CD4-positive, alpha-beta T cell treated with Interleukin-10 for 1 hour (primary cell): ENCODE measurements at regions not wholly inside any gene's neighbourhood (a gene's known extent, or its start where the extent isn't known, plus 50 kb on each side); places are given as distances from the start of the nearest gene placed in this dataset.

Experiments used
- DNase-seq: peaks from one replicate; pipeline ENCODE4 v3.0.0-alpha.2; 2020

- no peak for DNase-seq
These were observed 170.6 kb upstream of the SERPINE2 start for GRCh38 chr2:224209555-224210285.

DNA sequence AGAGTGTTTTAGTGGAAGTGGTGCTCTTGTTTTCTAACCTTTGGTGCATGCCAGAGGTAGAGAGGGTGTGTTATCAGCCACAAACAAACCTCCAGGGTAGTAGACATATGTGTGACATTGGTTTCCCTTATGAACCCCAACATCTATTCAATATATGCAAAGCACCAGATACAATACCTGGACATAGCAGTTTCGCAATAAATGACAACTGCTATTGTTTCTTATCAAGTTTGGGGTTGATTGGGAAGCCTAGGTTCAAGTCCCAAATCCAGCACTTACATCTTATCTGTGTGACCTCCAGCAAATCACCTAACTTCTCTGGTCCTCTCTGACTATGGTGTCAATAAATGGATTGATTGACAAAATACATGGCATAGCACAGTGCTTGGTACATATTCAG is 169.4 kb upstream of the SERPINE2 start:
- DNase-seq, result no peak

GRCh38 chr2:224208007-224208406 is 168.9 kb upstream of the SERPINE2 start:
- no peak for DNase-seq

- DNase-seq, result no peak
These were observed 167.7 kb upstream of the SERPINE2 start for GRCh38 chr2:224206816-224207215.

DNA sequence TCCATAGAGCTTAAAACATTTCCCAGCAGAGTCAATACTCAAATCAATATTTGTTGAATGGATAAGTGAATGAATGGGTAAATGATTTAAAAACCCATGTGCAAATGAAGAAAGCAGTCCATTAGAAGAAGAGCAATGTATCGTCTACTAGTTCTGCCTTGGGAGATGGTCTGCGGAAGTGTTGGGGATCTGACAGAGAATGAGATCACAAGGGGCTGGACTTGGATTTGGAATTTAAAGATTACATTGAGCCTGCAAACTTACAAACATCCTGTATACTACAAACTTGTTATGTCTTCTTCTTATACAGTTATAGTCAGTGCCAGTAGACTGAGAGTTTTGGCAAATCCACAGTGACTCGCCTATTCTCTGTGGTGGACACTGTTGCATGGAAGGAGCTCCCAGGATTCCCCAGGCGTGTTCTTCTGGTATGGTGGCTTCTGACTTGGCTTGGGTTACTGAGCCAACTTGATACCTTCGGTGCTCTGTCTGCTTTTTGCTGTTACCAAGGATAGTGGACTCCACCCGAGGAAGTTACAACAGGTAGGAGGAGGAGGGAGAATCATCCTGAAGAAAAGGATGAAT is 163.3 kb upstream of the SERPINE2 start:
- DNase-seq, result no peak

GRCh38 chr2:224198436-224198835 is 159.3 kb upstream of the SERPINE2 start:
- no peak for DNase-seq

DNA sequence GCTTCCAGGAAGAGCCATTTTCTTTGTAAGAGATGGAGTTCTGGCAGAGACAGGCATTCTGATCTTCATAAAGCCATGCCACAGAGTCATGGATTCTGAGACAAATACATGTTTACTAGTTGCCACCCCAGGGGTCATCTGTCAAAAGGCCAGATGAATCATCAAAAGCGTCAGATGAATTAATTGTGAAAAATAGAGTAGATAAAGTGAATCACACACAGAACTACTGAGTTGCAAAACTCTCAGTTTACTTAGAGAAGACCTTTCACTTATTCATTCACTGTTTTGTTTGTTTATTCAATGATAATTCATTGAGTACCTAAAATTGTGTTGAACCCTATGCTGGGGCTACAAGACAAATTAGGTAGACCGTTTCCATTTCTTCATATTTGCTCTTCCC is 157.7 kb upstream of the SERPINE2 start:
- DNase-seq, result no peak

DNA sequence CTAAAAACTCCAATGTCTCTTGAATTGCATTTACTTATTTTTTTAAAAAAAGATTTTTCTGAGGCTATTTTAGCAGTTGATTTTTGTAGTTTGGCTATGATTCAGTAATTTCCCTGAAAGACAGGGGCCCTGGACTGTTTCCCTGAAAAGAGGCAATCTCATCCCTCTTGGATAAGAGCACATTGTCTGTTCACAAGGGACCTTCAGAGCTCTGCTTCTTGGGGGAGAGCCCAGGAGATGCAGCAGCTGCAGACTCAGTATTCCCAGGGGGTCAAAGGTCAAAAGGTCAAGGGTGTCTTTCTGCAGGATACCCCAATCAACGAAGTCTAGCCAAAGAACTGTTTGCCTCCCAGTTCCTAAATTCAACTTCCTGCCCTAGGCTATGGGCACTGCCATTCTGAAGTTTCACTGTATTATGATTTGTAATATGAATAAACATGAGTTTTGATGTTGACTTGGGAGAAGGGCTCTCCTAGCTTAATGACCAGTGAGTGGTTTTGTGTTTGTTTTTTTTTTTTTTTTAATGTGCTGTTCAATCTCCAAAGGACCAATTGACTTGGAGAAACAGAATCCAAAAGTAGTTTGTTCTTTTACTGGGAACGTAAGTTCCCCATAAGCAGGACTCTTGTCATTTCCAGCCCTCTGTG is 157.0 kb upstream of the SERPINE2 start:
- DNase-seq, result no peak

DNA sequence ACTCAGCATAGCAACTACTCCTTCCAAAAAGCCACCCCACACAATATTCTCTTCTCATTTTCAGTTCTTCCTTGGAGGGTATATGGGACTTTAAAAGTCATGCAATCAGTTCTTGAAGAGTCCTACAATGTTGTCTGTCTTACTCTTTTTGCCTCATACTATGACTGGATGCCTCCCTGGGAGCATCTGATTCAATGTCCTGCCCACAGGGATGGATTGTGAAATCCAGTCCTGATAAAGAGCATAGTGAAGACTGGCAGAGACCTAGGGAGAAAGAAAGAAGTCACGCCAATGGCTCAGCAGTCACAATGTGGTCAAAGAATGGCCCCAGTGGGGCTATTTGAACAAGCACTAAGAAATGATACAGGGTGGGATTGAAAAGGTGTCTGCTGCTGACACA is 155.1 kb upstream of the SERPINE2 start:
- DNase-seq, result no peak

GRCh38 chr2:224191465-224191864 is 152.4 kb upstream of the SERPINE2 start:
- DNase-seq, result no peak

DNA sequence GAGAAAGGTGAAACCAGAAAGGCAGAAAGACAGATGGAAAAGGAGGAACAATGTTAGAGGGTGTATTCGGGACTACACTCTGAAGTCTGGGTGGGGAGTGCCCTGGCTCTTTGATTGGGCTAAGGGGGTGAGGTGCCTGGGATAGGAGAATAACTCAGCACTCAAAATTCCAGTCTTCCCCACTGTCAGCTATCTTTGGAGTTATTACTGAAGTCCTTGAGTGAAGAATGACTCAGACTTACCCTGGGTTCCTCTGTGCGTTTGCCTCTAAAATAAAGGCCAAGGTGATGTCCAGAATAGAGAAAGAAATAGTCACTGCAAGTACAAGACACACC is 151.8 kb upstream of the SERPINE2 start:
- DNase-seq, result no peak

DNA sequence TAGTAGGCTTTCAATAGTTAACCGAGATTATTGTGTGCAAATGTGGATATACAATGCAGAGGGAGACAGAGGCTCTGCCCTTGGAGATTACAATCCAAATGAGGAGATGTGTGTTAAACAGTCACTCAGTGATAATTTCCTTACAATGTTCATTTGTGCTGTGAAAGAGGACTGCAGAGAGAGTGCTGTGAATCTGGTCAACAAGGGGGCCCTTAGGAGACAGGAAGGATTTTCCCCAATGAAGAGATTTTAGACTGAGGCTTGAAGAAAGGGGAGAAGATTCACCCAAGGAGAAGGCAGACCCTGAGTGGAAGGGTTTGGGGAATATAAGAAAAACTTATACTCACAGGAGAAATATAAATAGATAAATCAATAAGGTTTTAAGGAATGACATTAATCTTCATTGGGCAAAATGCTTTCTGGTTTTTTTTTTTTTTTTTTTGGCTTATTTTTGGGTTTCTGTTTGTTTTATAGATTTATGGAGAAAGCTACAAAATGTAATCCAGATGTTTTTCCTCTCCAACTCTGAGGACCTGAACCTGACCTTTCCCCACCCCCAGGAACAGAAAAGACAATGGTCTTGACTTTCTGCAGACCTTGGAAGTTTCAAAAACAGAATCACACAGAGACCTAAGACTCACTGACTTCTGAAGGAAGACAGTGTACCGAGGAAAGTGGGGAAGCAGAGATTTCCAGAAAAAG is 151.3 kb upstream of the SERPINE2 start:
- DNase-seq, result no peak

DNA sequence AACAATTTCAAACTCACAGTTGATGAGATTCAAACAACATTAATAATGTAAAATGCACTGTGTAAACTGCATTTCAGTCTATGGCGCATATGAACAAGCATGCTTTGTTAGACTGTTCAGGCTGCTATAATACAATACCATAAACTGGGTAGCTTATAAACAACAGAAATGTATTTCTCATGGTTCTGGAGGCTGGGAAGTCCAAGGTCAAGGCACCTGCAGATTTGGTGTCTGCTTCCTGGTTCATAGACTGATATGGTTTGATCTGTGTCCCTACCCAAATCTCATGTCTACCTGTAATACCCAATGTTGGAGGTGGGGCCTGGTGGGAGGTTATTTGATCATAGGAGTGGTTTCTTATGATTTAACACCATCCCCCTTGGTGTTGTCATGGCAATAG is 148.1 kb upstream of the SERPINE2 start:
- no peak for DNase-seq

DNA sequence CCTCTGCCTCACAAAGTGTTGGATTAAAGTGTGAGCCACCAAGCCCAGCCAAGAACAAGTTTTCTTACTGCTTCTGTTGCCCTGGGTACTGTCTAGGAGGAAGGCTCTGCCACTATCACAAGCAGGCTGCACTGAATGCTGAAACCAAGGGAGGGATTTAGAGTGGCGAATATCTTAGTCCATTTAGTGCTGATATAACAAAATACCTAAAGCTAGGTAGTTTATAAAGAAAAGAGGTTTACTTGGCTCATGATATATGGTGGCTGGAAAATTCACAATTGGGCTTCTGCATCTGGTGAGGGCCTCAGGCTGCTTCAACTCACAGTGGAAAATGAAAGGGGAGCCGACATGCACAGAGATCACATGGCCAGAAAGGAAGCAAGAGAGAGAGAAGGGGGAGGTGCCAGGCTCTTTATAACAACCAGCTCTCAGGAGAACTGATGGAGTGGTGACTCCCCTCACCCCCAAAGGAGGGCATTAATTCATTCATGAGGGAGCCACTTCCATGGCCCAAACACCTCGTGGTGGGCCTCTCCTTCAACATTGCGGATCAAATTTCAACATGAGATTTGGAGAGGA is 146.0 kb upstream of the SERPINE2 start:
- no peak for DNase-seq

DNA sequence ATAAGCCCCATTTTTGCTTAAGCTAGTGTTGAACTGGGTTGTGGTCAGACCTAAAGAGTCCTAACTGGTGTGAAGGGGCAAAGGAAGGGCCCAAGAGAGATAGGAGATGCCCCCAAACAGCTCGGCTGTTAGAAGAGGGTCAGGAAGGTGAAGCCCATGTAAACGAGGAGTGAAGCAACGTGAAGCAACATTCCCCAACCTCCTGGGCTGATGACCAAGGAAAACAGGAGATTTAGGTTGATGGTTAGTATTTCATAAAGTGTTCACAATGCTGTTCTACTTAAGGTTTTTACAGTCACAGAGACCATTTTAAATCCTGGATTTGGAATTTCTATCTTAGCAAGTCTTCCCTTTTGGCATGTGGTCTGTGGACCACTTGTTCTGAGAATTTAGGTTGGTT is 144.0 kb upstream of the SERPINE2 start:
- no peak for DNase-seq

- no peak for DNase-seq
These were observed 143.4 kb upstream of the SERPINE2 start for GRCh38 chr2:224182498-224182897.

DNA sequence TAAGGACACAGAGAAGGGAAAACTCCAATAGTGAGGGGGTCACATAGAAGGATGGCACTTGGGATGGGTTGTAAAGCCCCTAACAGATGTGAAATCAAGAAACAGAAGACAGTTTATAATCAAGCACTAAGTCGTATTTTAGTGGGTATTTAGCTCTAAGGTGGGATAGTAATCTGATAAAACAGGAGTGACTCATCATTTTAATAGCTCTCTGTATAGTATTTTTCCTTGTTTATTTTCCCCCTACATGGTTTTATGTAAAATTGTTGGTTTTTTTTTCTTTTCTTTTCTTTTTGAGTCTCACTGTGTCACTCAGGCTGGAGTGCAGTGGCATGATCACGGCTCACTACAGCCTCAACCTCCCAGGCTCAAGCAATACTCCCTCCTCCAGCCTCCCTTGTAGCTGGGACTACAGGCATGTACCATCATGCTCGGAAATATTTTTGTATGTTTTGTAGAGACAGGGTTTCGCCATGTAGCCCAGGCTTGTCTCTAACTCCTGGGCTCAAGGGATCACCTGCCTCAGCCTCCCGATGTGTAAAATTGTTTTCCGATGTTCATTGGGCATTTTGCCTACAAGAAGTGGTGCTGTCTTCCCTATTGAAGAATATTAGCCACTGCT is 142.6 kb upstream of the SERPINE2 start:
- no peak for DNase-seq

GRCh38 chr2:224180810-224181209 is 141.7 kb upstream of the SERPINE2 start:
- no peak for DNase-seq

GRCh38 chr2:224178056-224178455 is 139.0 kb upstream of the SERPINE2 start:
- DNase-seq, result no peak

DNA sequence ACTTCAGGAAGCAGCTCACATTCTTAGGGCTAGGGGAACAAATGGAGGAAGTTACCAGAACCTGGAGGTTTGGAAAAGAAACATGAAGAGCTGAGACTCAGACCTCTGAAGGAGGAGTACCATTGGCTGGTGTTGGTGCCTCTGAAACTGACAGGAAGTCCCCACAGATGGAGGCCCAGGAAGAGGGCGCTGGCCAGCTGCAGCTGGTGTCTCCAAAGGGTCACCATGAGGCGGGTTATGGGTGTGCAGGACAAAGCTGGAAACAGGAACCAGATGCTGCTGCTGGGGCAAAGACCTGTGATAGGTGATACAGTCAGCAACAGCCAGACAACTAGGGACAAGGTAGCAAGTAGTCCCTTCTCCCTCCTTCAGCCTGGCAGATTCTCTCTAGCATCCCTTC is 136.5 kb upstream of the SERPINE2 start:
- no peak for DNase-seq

DNA sequence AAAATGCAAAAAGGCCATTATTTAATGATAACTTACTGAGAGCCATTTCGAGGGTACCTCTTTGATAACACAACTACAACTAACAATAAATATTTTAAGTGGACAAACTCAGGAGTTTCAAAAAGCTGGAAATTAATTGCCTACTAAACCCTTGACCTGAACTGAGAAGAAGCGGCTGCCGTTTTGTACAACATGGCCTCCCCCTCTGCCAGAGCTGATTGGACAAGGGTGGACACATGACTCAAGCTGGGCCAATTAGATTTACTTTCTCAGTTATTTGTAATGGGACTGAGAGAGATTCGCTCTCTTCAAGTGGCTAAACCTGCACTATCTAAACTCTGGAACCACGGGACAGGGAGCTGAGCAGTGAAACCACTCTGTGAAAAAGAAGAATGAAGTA is 135.9 kb upstream of the SERPINE2 start:
- DNase-seq, result no peak

GRCh38 chr2:224174521-224174920 is 135.4 kb upstream of the SERPINE2 start:
- DNase-seq, result no peak

DNA sequence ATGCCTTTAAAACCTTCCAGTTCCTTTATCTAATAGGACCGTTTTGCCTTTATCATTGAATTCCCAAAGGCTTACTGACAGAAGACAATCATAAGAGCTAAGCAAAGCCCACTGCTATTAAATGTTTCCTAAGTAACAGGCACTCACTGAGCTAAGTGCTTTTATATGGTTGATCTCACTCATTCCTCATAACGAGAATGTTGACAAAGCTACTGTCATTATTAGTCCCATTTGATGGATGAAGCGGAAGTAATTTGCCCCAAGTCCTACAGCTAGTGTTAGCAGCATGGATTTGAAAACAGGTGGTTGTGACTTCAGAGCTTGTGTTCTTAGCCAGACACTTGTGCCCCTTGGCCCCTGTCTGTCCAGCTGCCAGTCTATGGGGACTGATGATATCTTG is 134.8 kb upstream of the SERPINE2 start:
- DNase-seq, result no peak
